Heart right ventricle (tissue), 16 donors: ENCODE measurements at regions not wholly inside any gene's neighbourhood (a gene's known extent, or its start where the extent isn't known, plus 50 kb on each side); places are given as distances from the start of the nearest gene placed in this dataset.

Experiments
- ATAC-seq, 8 donors: fragments of 200-7000 bp; cut with Tn5 transposase; one replicate each; pipeline ENCODE4 v1.9.1; 2020; ENCODE audit warnings: mild to moderate bottlenecking in 8 of 8, moderate library complexity in 8 of 8, moderate number of reproducible peaks in 1 of 8
- DNase-seq, 2 donors: peaks; one replicate each; pipeline ENCODE4 v3.0.0-alpha.2; 2020
- H3K27ac ChIP-seq, 10 donors: fragments of 200-600 bp; sonication (generic) in 2 of 10; one replicate each; pipeline versions ENCODE4 v1.5.0 to v1.8.0; 2020 to 2022; ENCODE audit warnings: mild to moderate bottlenecking in 3 of 10
- H3K27me3 ChIP-seq, 7 donors: fragments of 200-600 bp; one replicate each; pipeline ENCODE4 v1.8.0; 2021 to 2022; ENCODE audit warnings: mild to moderate bottlenecking in 2 of 7
- H3K36me3 ChIP-seq, 9 donors: fragments of 200-600 bp; sonication (generic) in 1 of 9; one replicate each; pipeline versions ENCODE4 v1.5.0 to v1.8.0; 2020 to 2022; ENCODE audit warnings: mild to moderate bottlenecking in 2 of 9
- H3K4me1 ChIP-seq, 9 donors: fragments of 200-600 bp; sonication (generic) in 1 of 9; one replicate each; pipeline versions ENCODE4 v1.5.0 to v1.8.0; 2020 to 2022; ENCODE audit warnings: mild to moderate bottlenecking in 4 of 9
- H3K4me3 ChIP-seq, 10 donors: fragments of 200-600 bp; sonication (generic) in 2 of 10; one replicate each; pipeline versions ENCODE4 v1.5.0 to v1.8.0; 2020 to 2022; ENCODE audit warnings: mild to moderate bottlenecking in 7 of 10, moderate library complexity in 2 of 10
- H3K9me3 ChIP-seq, 11 donors: fragments of 200-600 bp in 10 of 11; sonication (generic) in 2 of 11; one replicate each; pipeline versions ENCODE4 v1.5.0 to v1.8.0; 2013 to 2022; ENCODE audit warnings: mild to moderate bottlenecking in 2 of 11, control low read depth in 1 of 11, moderate library complexity in 1 of 11
- WGBS, 2 donors: extraction: QIAGEN DNeasy Blood & Tissue Kit; methylation state at CpG; one replicate each; pipeline ENCODE4 v1.1.7; 2013; ENCODE audit warnings: inconsistent platforms in 1 of 2; 5-methylcytosine and 5-hydroxymethylcytosine counted together
- intact Hi-C, 10 donors: fragments of 100-400 bp; cut with DNase I; formaldehyde crosslinking; loops; one replicate each; pipeline versions ENCODE4 v1.11.1 to v1.14.2; 2022
- TF ChIP-seq, protein P1 (sequence below), 9 donors: fragments of 200-600 bp; sonication (generic) in 2 of 9; IDR thresholded peaks; one replicate each; pipeline versions ENCODE4 v1.5.0 to v1.8.0; 2021 to 2022; ENCODE audit warnings: antibody characterized with exemption in 9 of 9, mild to moderate bottlenecking in 5 of 9, moderate library complexity in 1 of 9
- donor health status: Arrhythmogenic right ventricular cardiomyopathy.
- donor health status: ischemic (EF 13 %, LVEDD 7.1; RV severe dilation, severe dysfunction).
- donor health status: healthy with polysubstance abuse.
- donor health status: DM: no; HTN: yes; CAD: no.
- donor health status: DM: no; HTN: no; CAD: no.
- donor health status: ischemic (EF 25% LVEDD 6.9; RV normal size, moderate dysfunction).
- donor health status: ischemic (EF 25% LVEDD 5.7; RV mildly dilated, moderate dysfunction).
- donor health status: healthy.
- donor health status: DM: yes; HTN: yes; CAD: no.
- donor health status: Ischemic cardiomyopathy.
- donor health status: ischemic (EF 35%, LVEDD 5.7; RV mildly dilated, moderate dysfunction).
- donor health status: nonischemic (EF 11% LVEDD 7.7; RV severe dilation, severe dysfunction).
- donor health status: DM: yes; HTN: yes; CAD: no.
- donor health status: PGD.
- donor health status: ischemic (EF 29% LVEDD 5.4; RV normal size, mild dysfunction).
- donor health status: nonischemic (EF 23%, LVEDD 6.1; RV moderate dilation, normal function).

DNA sequence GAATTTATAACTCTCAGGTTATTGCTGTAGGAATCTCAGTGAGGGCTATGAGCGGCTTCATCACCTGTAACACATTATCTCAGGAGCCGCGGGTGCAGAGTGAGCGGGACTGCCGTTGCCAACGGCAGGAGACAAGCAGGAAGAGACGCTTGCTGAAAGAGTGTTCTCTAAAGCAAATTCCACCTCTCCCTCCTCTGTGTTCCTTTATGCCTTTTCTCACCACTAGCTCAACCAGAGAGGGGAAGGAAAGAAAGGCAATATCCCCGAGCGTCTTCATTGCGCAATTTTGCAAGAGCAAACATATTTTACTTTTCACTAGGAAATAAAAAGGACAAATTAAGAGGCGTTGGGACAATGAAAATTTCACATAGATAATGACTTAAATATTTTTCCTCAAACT, 185.2 kb upstream of the EXOC2 start:
- Histone ChIP-seq H3K9me3 (no peaks in the 10 kb centered on the region), H3K4me1 (no peaks in the 10 kb centered on the region), H3K36me3 (no peaks in the 10 kb centered on the region), H3K27me3 (peaks cover 0 to 17% (median 9%) of the 10 kb centered on the region in 7 donors), H3K27ac (no peak overlapping the region), H3K4me3 (no peak overlapping the region)
- intact Hi-C loops, result no loop called here
- no peak for DNase-seq
- 77 to 81% methylated on average over 11 of the region's 11 CpGs for WGBS, 2 donors
- TF ChIP-seq, protein P1, sequence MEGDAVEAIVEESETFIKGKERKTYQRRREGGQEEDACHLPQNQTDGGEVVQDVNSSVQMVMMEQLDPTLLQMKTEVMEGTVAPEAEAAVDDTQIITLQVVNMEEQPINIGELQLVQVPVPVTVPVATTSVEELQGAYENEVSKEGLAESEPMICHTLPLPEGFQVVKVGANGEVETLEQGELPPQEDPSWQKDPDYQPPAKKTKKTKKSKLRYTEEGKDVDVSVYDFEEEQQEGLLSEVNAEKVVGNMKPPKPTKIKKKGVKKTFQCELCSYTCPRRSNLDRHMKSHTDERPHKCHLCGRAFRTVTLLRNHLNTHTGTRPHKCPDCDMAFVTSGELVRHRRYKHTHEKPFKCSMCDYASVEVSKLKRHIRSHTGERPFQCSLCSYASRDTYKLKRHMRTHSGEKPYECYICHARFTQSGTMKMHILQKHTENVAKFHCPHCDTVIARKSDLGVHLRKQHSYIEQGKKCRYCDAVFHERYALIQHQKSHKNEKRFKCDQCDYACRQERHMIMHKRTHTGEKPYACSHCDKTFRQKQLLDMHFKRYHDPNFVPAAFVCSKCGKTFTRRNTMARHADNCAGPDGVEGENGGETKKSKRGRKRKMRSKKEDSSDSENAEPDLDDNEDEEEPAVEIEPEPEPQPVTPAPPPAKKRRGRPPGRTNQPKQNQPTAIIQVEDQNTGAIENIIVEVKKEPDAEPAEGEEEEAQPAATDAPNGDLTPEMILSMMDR (IDR thresholded peaks at IDR 0.05), result no peak
- ATAC-seq, result no peak

DNA sequence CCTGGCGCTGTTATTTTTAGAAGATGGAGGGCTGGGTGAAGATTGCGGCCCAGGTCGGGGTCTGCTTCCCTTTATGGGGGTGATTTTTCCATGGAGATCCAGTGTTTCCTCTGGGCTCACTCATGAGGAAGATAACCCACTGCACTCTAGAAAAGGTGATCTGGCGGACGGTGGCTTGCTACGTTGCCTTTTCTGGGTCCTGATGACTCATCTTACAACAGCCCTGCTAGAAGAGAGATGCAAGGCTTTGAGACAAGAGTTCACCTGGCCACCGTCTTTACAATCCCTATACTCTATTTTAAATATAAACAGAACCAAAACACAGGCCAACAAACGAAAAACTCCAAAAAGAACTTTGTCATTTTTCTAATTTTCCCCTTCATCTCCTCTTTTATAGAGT, 182.1 kb upstream of the EXOC2 start:
- H3K27ac ChIP-seq, result no peak overlapping the region
- intact Hi-C loops, result no loop called here
- peaks cover 0 to 23% (median 9%) of the 10 kb centered on the region in 7 donors for H3K27me3 ChIP-seq
- H3K9me3 ChIP-seq, result peaks cover 0 to 4% (median 0%) of the 10 kb centered on the region in 11 donors
- no peak overlapping the region for H3K4me3 ChIP-seq
- TF ChIP-seq, protein P1 (IDR thresholded peaks at IDR 0.05), result no peak
- no peaks in the 10 kb centered on the region for H3K4me1 ChIP-seq
- ATAC-seq, result no peak
- H3K36me3 ChIP-seq, result no peaks in the 10 kb centered on the region
- no peak for DNase-seq
- WGBS, 2 donors, result 57 to 58% methylated on average over 8 of the region's 8 CpGs

DNA sequence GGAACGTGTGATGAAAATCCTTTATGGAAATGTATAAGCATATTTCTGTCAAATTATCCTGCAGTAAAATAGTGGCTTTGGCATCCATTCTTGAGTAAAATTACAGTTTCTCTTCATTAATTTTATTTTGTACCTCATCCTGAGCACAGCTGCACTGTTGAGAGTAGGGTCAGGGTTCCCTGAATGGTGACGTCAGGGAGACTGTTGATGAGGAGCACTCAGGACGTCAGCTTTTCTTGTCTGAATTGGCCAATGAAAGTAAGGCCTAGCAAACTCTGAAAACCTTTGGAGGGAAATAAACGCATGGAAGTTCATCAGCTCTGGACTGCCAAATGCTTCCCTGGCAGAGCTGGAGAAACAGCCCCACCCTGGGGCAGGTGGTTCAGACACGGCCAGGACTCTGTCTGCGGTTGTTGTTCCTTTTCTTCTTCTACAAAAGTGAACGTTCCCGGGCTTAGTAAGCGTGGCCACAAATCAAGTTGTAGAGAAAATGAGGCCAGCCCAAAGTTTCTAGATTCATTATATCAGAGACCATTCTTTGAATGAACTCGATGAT, 179.7 kb upstream of the EXOC2 start:
- no peaks in the 10 kb centered on the region for H3K4me1 ChIP-seq
- H3K27me3 ChIP-seq, result peaks cover 0 to 25% (median 9%) of the 10 kb centered on the region in 7 donors
- intact Hi-C loops, result no loop called here
- ATAC-seq (no peak), DNase-seq (no peak)
- TF ChIP-seq, protein P1 (IDR thresholded peaks at IDR 0.05), result no peak
- H3K27ac ChIP-seq, result no peak overlapping the region
- peaks cover 0 to 4% (median 0%) of the 10 kb centered on the region in 11 donors for H3K9me3 ChIP-seq
- H3K4me3 ChIP-seq, result no peak overlapping the region
- no peaks in the 10 kb centered on the region for H3K36me3 ChIP-seq
- WGBS, 2 donors, result 92% methylated on average over 10 of the region's 10 CpGs

DNA sequence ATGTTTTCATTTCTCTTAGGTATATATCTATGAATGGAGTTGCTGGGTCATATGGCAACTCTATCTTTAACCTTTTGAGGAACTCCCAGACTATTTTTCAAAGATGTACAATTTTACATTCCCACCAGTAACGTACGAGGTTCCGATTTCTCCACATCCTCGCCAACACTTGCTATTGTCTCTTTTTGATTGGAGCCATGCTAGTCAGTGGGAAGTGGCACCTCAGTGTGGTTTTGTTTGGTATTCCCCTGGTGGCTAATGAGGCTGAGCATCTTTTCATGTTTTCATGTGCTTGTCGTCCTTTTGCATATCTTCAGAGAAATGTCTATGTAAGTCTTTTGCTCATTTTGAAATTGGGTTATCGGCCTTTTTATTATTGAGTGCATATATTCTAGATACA, 178.6 kb upstream of the EXOC2 start:
- H3K4me1 ChIP-seq, result no peaks in the 10 kb centered on the region
- intact Hi-C loops, result no loop called here
- no peak for DNase-seq
- no peak overlapping the region for H3K4me3 ChIP-seq
- TF ChIP-seq, protein P1 (IDR thresholded peaks at IDR 0.05), result no peak
- no peak overlapping the region for H3K27ac ChIP-seq
- H3K27me3 ChIP-seq, result peaks cover 0 to 29% (median 9%) of the 10 kb centered on the region in 7 donors
- WGBS, 2 donors, result 91 to 94% methylated on average over 6 of the region's 6 CpGs
- ATAC-seq, result no peak
- H3K9me3 ChIP-seq, result peaks cover 0 to 4% (median 0%) of the 10 kb centered on the region in 11 donors
- H3K36me3 ChIP-seq, result no peaks in the 10 kb centered on the region
